ENCODE measurements at regions not wholly inside any gene's neighbourhood (a gene's known extent, or its start where the extent isn't known, plus 50 kb on each side); places are given as distances from the start of the nearest gene placed in this dataset.
"Not testable (repeated sequence)": the region's sequence is repeated elsewhere in the genome, so short reads cannot be mapped to it uniquely, and the experiment has no call there.

DNA sequence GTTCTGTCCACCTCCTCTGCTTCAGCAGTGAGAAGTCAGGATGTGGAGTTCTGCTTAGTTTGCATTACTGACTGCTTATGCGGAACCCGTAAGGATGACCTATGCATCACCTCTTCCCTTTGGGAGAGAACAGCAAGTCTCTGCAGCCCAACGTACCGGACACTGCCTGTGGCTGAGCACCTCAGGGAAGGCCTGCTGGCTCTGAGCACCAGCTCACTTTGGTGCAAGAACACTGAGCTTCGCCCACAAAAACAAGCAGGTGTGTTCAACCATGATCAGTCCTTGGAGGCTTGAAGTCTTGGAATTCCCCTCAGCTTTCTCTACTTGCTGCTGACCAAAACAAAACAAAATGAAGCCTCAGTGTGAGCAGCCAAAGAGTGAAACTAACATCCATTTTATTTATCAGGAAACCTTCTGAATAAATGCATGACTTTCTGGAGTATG, 52.7 kb upstream of the NCK2 start:
- no peak for DNase-seq
- intact Hi-C loops (cut with DNase I) = no loop called here

DNA sequence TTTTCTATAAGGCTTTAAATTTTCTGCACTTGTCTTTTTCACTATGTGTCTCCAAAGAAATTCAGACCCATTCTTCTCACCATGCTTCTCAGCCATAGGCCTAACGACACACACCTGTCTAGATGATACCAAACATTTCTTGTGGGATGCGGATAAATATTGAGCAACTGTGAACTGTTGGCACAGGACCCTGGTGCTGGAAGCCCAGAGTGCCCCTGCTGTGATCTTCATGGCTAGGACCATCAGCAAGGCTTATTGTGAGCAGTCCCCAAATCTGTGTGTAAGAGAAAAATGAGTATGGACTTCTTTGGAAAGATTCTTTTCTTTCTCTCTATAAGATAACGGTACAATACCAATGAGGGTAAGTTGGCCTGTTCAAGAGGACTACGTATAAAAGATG, 54.1 kb upstream of the NCK2 start:
- DNase-seq = no peak
- intact Hi-C loops (cut with DNase I) = no loop called here

DNA sequence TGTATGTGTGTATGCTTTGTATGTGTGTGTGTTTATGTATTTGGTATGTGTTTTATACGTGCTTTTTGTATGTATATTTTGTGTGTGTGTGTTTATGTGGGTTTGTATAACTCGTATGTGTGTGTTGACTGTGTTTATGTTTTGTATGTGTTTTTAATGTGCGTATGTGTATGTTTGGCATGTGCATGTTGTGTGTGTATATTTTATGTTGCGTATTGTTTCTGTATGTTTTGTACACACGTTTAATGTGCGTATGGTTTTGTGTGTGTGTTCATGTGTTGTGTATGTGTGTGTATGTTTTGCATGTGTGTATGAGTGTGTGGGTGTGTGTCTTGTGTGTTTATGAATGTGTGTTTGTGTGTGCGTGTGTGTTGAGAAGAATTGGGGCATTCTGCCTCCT, 55.2 kb upstream of the NCK2 start:
- intact Hi-C loops (cut with DNase I) = no loop called here
- DNase-seq = no peak

DNA sequence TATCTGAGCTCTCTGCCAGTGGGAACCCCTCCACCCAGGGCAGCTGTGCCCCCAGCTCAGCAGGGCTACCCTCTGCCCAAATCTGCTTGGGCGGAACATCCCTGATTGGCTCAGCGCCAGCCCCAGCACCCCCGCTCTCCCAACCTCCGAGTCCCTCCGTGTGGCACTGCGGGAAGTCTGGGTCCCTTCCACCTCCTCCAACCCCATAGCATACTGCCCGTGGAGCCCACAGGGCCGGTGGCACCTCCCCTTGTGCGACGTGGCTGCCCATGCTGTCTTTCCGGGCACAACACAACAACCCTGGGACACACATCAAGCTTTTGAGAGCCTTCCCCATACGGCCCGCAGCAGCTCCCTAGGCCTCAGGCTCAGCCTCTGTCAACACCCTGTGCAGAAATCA, 55.8 kb upstream of the NCK2 start:
- intact Hi-C loops (cut with DNase I) = no loop called here
- DNase-seq = no peak

DNA sequence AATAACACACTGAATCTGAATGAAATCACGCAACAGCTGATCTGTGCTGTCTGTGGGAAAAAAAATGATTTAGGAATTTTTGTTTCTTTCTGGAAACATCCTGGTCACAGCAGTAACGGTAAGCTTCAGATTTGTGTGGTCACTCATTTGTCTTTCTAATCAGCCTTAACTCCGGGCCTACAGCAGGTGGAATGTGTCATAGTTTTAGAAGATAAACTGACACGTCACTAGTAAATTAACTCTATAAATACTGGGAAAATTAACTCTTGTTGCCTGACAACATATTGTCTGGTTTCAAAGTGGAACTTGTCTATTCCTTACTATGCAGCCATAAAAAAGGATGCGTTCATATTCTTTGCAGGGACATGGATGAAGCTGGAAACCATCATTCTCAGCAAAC, 58.1 kb upstream of the NCK2 start:
- intact Hi-C loops (cut with DNase I) = no loop called here
- no peak for DNase-seq

DNA sequence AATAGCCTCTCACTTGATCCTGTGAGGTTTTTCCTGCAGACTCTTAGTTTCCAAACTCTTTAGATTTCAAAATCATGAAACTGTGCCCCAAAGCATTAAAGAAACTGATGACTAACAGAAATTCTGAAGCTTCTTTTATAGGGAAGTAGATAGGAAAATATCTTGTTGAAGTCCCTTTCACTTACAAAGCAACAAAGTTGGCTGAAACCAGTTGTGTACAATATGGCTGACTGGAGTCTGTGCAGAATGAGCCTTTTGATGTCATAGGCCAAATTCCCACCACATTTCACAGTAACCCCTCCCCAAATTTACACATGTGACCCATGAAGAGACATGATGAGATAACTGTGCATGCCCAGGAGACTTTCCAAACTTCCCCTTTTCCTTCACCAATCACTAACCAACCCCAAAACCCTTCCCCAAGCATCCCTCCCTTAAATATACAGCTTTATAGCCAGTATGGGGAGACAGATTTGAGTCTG, 61.7 kb upstream of the NCK2 start:
- DNase-seq = no peak
- intact Hi-C loops (cut with DNase I) = no loop called here

DNA sequence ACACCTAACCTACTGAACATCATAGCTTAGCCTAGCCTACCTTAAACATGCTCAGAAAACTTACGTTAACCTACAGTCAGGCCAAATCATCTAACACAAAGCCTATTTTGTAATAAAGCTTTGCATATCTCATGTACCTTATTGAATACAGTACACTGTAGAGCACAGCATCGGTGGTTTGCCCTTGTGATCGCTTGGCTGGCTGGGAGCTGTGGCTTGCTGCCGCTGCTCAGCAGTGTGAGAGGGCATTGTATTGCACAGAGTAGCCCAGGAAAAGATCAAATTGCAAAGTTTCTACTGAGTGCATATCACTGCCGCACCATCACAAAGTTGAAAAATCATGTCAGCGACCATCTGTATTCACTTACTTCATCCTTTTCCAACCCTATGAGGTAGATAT, 62.3 kb upstream of the NCK2 start:
- peak in 7 of 42 donors; percentile 13 to 56 (median 37) for DNase-seq
- intact Hi-C loops (cut with DNase I) = no loop called here

DNA sequence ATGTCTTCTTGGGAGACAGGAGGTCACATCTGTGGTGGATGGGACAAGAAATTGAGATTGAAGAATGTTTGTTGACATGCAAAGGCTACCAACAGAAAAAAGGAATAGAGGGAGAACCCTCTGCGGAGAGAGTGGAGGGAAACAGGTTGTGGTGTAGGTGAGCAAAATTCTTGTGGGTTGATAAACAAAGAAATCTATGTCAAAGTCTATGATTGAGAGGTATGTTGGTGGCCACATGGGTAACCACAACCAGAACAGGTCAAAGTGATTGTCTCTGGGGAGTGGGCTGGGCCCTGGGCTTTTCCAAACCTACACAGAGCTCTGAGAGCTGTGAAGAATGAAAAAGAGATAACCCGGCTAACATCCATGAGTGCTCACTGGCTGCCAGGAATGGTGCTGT, 62.8 kb upstream of the NCK2 start:
- intact Hi-C loops (cut with DNase I) = no loop called here
- DNase-seq = no peak

DNA sequence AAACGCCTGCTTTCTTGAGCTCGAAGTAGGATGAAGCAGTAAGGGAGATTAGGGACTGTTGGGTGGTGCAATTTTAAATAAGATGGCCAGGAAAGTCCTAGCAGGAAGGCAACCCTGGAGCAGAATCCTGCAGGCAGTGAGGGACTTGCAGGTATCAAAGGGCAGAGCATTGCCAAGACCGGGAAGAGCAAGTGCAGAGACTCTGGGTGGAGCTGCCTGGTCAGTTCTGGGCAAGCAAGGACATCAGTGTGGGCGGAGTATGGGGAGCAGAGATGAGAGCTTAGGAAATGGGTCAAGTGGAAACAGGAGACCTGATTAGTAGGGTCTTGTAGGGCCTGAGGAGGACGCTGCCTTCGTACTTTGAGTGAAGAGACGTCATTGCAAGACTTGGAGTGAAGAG, 64.4 kb upstream of the NCK2 start:
- intact Hi-C loops (cut with DNase I) = no loop called here
- no peak for DNase-seq

DNA sequence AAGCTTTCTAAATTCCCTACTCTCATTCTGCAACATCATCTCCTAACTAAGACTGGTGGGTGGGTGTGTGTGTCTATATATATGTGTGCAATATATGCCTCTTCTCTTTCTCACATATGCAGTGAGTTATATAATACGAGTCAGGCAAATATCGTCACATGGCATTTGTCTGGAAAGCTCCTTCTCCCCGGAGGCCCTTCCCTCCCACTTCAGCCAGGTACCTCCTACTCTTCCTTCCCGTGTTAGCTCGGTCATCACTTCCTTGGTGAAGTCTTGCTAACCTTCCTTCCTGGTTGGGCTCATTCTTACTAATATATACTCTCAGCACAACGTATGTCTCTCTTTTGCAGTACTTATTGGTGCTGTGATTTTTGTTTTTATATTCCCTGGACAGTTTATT, 66.4 kb upstream of the NCK2 start:
- peak in 5 of 42 donors; percentile 13 to 64 (median 28) for DNase-seq
- intact Hi-C loops (cut with DNase I) = no loop called here

DNA sequence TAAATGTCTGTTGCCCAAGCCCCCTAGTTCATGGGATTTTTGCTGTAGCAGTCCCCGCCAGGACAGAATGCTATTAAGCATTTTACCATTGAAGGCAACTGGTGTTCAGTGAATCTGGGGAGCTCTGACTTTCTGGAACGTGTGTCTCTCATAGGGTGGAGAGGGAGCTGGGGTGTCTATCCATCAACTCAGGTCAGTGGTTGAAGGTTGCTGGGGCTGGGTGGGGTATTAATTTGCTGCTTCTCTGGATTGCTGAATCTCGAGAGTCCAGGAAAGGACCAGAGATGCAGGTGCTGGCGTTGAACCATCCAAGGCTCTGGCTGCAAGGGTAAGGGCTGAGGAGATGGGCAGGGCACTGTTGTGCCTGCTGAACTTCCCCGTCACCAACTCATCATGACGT, 66.8 kb upstream of the NCK2 start:
- intact Hi-C loops (cut with DNase I) = no loop called here
- DNase-seq = no peak

DNA sequence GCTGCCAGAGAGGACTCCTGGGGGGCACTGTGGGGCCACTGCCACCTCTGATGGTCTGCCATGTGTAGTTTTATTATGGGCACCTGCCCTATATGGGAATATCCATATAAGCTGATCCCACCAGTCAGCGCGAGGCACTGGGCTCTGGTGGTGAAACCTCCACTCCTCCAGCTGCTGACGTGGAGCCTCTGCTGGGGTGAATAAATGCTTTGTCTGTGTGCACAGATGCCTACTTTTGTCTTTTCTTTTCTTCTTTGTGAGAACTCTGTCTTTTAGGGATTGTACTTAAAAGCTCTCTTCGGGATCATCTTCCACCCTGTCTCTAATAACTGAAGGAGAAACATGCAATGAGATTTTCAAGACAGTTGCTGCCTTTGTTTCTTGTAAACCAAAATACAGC, 68.9 kb upstream of the NCK2 start:
- DNase-seq = peak in 5 of 42 donors; percentile 30 to 43 (median 42)
- intact Hi-C loops (cut with DNase I) = no loop called here

DNA sequence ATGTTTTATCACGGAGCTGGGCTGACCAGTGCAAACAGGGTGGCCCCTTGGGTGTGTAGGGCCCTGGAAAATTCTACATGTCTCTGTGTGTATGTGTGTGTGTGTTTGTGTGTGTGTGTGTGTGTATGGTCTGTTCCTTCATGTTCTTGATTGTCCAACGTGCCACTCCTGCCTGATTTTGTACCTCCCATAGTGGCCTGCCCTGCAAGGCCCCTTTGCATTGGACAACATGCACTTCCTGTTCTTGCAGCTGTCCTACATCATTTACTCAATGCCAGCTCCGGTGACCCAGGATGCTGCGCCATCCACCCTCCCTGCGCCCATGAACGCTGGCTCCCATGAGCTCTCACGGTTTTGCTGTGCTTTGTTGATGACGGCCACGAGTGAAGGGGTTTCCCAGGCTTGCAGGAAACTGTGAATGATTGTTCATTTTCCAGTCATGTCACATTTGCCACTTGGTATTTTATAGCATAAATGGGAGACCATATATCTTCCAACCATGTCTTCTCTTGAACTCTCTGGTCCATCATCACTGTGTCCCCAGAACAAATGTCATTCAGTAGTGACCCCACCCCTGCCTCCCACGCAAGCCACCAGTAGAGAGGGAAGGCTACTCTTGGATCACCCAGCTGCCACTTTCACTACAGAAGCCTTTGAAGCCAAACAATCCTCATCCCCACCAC, 69.7 kb upstream of the NCK2 start:
- DNase-seq = no peak
- intact Hi-C loops (cut with DNase I) = no loop called here

DNA sequence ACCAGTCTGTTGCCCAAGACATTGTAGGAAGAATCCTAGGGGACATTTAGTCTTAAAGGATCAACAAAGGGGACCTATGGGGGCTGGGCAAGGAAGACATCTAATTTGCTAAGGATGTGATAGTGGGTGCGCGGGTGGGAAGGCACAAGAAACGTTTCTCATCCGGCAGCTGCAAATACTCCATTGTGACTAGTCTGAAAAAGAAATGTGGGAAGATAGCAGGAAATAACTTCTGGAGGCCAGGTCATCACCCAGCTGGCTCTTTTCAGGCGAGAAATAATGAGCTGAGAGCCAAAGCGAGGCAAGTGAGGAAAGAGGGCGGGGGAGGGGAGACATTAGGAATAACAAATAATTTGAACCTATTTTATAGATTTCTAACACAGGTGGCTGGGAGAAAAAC, 70.3 kb upstream of the NCK2 start:
- DNase-seq = no peak
- intact Hi-C loops (cut with DNase I) = no loop called here

DNA sequence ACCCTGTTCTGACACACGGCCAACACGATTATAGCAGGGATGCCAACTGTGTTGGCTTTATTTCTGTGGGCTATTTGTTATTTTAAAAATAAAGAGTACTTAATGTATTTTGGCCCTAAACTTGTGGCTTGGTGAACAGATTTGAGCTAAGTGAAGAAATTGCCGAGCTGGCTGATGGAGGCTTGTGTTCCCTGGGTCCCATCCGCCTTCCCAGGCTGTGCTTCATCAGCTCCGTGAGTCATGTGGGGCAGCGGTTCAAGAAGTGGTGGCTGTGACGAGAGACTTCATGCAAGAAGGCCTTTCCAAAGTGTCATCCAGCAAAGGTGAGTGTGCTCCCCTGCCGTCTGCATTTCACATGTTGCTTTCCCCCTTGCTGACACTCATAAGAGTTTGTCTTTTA, 73.6 kb upstream of the NCK2 start:
- DNase-seq = no peak
- intact Hi-C loops (cut with DNase I) = no loop called here

DNA sequence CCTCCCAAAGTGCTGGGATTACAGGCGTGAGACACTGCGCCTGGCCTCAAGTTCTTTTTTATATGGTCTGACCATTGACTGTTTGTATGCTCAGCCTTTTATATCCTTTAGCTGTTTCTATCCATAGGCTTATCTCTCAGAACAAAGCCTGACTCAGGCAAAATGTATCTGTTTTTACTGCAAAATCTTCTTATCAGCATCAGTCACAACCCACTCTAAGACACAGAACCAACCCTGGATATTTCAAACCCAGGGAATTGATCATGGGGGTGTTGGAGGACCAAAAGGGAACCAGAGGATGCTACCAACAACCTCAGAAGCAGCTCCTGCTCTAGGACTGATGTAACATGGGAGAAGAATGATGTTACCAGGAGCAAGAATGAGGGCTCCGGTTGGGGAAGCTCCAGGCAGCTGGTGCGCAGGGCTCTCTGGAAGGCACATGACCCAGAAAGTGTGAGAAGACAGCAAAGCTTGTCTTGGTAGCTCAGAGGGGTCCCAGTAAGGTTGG, 75.3 kb upstream of the NCK2 start:
- intact Hi-C loops (cut with DNase I) = no loop called here
- DNase-seq = no peak

DNA sequence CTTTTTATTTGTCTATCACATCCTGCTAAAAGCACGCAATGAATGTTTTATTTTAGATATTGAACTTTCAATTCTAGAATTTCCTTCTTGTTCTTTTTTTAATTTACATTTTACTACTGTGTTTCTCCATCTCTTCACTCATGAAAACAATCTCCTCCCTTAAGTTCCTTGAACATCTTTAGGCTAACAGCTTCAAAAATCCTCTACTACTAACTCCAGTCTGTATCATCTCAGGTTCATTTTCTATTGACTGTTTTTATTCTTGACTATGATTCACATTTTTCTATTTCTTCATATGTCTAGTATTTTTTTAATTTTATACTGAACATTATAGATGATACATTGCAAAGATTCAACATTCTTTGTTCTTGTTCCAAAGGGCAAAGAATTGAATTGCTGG, 79.2 kb upstream of the NCK2 start:
- DNase-seq = no peak
- intact Hi-C loops (cut with DNase I) = no loop called here

DNA sequence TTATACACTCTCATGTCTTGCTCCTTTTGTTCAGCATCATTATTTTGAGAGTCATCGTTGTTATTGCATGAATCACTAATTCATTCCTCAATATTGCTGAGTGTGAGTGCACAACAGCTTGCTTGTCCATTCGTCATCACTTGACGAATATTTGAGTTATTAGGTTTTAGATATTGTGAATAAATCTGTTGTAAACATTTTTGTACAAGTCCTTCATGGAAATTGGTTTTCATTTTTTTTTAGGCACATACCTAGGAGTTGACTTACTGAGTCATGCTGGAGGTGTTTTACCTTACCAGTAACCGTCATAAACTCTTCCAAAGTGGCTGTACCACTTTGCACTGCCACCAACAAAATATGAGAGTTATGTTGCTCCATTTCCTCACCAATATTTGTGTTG, 84.2 kb upstream of the NCK2 start:
- no peak for DNase-seq
- intact Hi-C loops (cut with DNase I) = no loop called here

DNA sequence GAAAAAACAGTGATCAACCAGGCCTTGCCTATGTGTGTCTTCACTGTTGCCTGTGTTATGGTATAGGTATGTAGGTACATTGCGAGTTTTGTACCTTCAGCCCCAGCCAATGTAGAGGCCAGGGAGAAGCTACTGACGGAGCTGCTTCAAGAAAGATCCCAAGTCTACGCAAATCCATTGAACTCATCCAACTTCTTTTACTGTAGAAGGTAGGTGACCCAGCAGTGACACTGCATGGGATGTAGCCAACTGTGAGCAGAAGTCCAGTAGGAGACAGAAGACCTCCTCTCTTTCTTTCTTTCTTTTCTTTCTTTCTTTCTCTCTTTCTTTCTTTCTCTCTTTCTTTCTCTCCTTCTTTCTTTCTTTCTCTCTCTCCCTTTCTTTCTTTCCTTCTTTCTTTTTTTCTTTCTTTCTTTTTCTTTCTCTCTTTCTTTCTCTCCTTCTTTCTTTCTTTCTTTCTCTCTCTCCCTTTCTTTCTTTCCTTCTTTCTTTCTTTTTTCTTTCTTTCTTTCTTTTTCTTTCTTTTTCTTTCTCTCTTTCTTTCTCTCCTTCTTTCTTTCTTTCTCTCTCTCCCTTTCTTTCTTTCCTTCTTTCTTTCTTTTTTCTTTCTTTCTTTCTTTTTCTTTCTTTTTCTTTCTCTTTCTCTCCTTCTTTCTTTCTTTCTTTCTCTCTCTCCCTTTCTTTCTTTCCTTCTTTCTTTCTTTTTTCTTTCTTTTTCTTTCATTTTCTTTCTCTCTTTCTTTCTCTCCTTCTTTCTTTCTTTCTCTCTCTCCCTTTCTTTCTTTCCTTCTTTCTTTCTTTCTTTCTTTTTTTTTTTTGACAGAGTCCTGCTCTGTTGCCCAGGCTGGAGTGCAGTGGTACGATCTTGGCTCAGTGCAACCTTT, 88.7 kb upstream of the NCK2 start:
- peak in 1 of 42 donors; percentile 28 for DNase-seq
- intact Hi-C loops (cut with DNase I) = not testable (repeated sequence)

DNA sequence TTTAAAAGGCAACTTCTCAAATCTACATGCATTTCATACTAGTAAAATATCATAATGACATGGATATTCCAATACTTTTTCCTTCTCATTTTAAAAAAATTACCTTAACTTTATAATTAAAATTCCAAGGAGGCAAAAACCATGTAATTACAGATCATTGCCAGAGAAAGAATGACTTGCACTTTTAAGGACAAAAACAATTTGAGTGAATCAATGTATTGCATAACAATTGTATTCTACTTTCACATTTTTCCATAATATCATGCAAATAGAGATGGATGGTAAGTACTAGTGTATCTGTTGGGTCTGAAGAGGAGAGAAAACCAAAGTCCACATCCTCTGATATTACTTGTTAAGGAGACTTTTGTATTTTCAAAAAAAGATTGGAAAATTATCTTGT, 89.5 kb upstream of the NCK2 start:
- no peak for DNase-seq
- intact Hi-C loops (cut with DNase I) = no loop called here
